ENCODE measurements at regions not wholly inside any gene's neighbourhood (a gene's known extent, or its start where the extent isn't known, plus 50 kb on each side); places are given as distances from the start of the nearest gene placed in this dataset.

GRCh38 chr4:181008164-181008563, 1235.0 kb upstream of the TENM3 start:
- TF ChIP-seq POLR2A (IDR thresholded peaks at IDR 0.05; ENCODE audit: insufficient read depth in 1 of 2, low read depth in 2 of 2, low read length in 2 of 2) (no peak), ZBTB1 (CRISPR knock-in tag; IDR thresholded peaks at IDR 0.05; ENCODE audit: borderline replicate concordance) (no peak), ZZZ3 (CRISPR knock-in tag; IDR thresholded peaks at IDR 0.05; ENCODE audit: borderline replicate concordance) (no peak), RFX5 (IDR thresholded peaks at IDR 0.05; ENCODE audit: low read depth, low read length) (no peak)

Measured in HepG2 (cell line).